Keratinocyte (primary cell): ENCODE measurements at regions not wholly inside any gene's neighbourhood (a gene's known extent, or its start where the extent isn't known, plus 50 kb on each side); places are given as distances from the start of the nearest gene placed in this dataset.

Experiments used
- EZH2 ChIP-seq: IDR thresholded peaks from one replicate; pipeline ENCODE4 v1.6.1; 2012; ENCODE audit warnings: inconsistent platforms, mild to moderate bottlenecking, low read length, moderate library complexity
- TF ChIP-seq, protein P1 (sequence below), 3 experiments: IDR thresholded peaks in 1 of 3; conservative IDR thresholded peaks in 1 of 3; optimal IDR thresholded peaks in 1 of 3; 2 replicates in 2 of 3; 3 replicates in 1 of 3; pipeline versions ENCODE3 to v1.5.1; 2011; ENCODE audit warnings: low read length in 3 of 3, mild to moderate bottlenecking in 3 of 3, moderate library complexity in 2 of 3, control low read depth in 1 of 3, inconsistent platforms in 1 of 3; ENCODE audit not compliant: insufficient read depth in 2 of 3; ENCODE audit errors: extremely low read depth in 1 of 3

DNA sequence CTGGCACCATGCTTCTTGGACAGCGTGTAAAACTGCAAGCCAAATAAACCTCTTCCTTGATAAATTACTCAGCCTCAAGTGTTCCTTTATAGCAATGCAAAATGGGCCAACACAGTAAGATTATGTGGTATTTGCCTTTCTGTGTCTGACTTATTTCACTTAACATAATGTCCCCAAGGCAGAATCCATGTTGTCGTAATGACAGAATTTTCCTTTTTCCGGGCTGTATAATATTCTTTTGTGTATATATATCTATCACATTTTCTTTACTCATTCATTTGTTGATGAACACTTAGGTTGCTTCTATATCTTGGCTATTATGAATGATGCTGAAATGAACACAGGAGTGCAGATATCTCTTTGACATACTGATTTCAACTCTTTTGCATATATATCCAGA lies 209.1 kb upstream of the PTER start:
- TF ChIP-seq, protein P1, sequence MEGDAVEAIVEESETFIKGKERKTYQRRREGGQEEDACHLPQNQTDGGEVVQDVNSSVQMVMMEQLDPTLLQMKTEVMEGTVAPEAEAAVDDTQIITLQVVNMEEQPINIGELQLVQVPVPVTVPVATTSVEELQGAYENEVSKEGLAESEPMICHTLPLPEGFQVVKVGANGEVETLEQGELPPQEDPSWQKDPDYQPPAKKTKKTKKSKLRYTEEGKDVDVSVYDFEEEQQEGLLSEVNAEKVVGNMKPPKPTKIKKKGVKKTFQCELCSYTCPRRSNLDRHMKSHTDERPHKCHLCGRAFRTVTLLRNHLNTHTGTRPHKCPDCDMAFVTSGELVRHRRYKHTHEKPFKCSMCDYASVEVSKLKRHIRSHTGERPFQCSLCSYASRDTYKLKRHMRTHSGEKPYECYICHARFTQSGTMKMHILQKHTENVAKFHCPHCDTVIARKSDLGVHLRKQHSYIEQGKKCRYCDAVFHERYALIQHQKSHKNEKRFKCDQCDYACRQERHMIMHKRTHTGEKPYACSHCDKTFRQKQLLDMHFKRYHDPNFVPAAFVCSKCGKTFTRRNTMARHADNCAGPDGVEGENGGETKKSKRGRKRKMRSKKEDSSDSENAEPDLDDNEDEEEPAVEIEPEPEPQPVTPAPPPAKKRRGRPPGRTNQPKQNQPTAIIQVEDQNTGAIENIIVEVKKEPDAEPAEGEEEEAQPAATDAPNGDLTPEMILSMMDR (optimal IDR thresholded peaks at IDR 0.05 in 1 of 3, IDR thresholded peaks at IDR 0.05 in 1 of 3, conservative IDR thresholded peaks at IDR 0.05 in 1 of 3; ENCODE audit: extremely low read depth in 1 of 3, insufficient read depth in 2 of 3, low read length in 3 of 3): no peak
- TF ChIP-seq EZH2: no peak
